ENCODE measurements at regions not wholly inside any gene's neighbourhood (a gene's known extent, or its start where the extent isn't known, plus 50 kb on each side); places are given as distances from the start of the nearest gene placed in this dataset.

DNA sequence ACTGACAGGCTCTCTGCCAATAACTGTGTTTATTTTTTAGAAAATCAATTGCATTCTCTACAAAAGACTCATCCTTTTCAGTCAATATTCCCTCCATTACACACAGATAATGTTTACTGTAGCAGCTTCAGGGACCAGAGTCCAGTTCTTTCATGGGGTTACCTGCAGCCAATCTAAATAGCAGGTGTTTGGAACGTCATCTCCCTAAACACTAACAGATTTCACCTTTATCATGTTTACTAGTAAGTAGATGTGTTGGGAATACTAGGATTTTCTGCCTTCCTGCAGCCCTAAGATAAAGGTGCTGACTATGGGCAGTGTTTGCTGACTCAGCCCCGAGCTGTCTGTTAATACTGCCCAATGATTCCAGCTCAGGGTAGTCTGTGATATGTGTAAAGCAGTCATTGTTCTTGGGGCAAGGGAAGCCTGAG lies 447.0 kb downstream of the KIF4B start:
- intact Hi-C loops (cut with DNase I, micrococcal nuclease): no loop called here
- Histone ChIP-seq H3K36me3 (ENCODE audit: low read depth) (no peaks in the 10 kb centered on the region), H3K4me1 (ENCODE audit: low read depth) (no peaks in the 10 kb centered on the region), H3K9me3 (no peaks in the 10 kb centered on the region), H3K4me3 (no peak overlapping the region)
- DNase-seq (no peak), ATAC-seq (no peak)
- no peak for TF ChIP-seq CTCF (IDR thresholded peaks at IDR 0.05)

GRCh38 chr5:155461304-155461703 lies 447.7 kb downstream of the KIF4B start:
- TF ChIP-seq CTCF (IDR thresholded peaks at IDR 0.05): no peak
- intact Hi-C loops (cut with DNase I, micrococcal nuclease): no loop called here
- Histone ChIP-seq H3K4me3 (no peak overlapping the region), H3K4me1 (ENCODE audit: low read depth) (no peaks in the 10 kb centered on the region), H3K9me3 (no peaks in the 10 kb centered on the region), H3K36me3 (ENCODE audit: low read depth) (no peaks in the 10 kb centered on the region)
- DNase-seq (no peak), ATAC-seq (no peak)

- ATAC-seq (no peak), DNase-seq (no peak)
- no peaks in the 10 kb centered on the region for H3K9me3 ChIP-seq
- intact Hi-C loops (cut with DNase I, micrococcal nuclease): no loop called here
- no peaks in the 10 kb centered on the region for H3K4me1 ChIP-seq (ENCODE audit: low read depth)
- no peaks in the 10 kb centered on the region for H3K36me3 ChIP-seq (ENCODE audit: low read depth)
- TF ChIP-seq CTCF (IDR thresholded peaks at IDR 0.05): no peak
- no peak overlapping the region for H3K4me3 ChIP-seq
Observed at GRCh38 chr5:155466851-155467250, 453.3 kb downstream of the KIF4B start.

GRCh38 chr5:155471027-155471426 lies 457.5 kb downstream of the KIF4B start:
- ATAC-seq (no peak), DNase-seq (no peak)
- Histone ChIP-seq H3K4me1 (ENCODE audit: low read depth) (no peaks in the 10 kb centered on the region), H3K36me3 (ENCODE audit: low read depth) (no peaks in the 10 kb centered on the region), H3K4me3 (no peak overlapping the region), H3K9me3 (no peaks in the 10 kb centered on the region)
- no peak for TF ChIP-seq CTCF (IDR thresholded peaks at IDR 0.05)
- intact Hi-C loops (cut with DNase I, micrococcal nuclease): no loop called here

DNA sequence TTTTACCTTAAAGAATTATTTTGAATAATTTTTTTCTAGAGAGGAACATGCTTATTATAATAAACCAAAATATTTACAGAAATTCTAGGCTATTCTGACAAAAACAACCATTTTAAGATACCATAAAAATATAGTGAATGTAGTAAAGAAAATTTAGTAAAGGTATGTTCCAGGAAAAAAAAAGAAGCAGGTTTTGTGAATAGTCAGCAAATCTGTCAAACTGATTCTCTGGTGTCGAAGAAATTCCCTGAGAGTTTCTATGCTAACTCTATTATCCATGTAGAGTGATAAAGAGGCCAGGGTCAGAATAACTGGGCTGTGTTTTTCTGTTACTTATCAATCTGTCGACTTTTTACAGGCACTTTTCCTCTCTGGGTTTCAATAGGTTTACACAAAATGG lies 459.2 kb downstream of the KIF4B start:
- no peaks in the 10 kb centered on the region for H3K36me3 ChIP-seq (ENCODE audit: low read depth)
- H3K4me3 ChIP-seq: no peak overlapping the region
- DNase-seq: no peak
- no peak for TF ChIP-seq CTCF (IDR thresholded peaks at IDR 0.05)
- no peak for ATAC-seq
- no peaks in the 10 kb centered on the region for H3K9me3 ChIP-seq
- no peaks in the 10 kb centered on the region for H3K4me1 ChIP-seq (ENCODE audit: low read depth)
- intact Hi-C loops (cut with DNase I, micrococcal nuclease): no loop called here

DNA sequence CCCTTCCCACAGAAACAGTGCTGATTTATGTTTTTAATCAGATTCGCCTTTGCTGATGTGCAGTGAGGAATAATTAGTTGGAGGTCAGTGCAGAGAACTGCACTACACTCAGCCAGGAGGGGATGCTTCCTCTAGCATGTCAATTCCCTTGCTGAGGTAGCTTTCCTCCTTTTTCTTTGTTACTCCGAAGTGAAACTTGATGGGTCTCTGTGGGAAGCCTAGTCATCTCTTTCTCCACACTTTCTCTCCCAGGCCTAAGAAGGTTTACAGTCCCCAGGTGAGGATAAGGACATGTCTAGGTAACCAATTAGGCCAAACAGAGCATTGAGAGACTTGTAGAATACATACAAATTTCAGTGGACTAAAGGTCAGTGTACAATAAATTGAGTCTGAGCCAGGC lies 461.8 kb downstream of the KIF4B start:
- Histone ChIP-seq H3K4me1 (ENCODE audit: low read depth) (no peaks in the 10 kb centered on the region), H3K4me3 (no peak overlapping the region), H3K36me3 (ENCODE audit: low read depth) (no peaks in the 10 kb centered on the region), H3K9me3 (no peaks in the 10 kb centered on the region)
- ATAC-seq (no peak), DNase-seq (no peak)
- no peak for TF ChIP-seq CTCF (IDR thresholded peaks at IDR 0.05)
- intact Hi-C loops (cut with DNase I, micrococcal nuclease): no loop called here

All from mucosa of descending colon (tissue), 3 donors.